H1 (cell line): ENCODE measurements at regions not wholly inside any gene's neighbourhood (a gene's known extent, or its start where the extent isn't known, plus 50 kb on each side); places are given as distances from the start of the nearest gene placed in this dataset.

Experiments used
- CTCF ChIA-PET: fragments of 300-600 bp; sonication (Branson Sonifier 250); formaldehyde crosslinking; loops from one replicate; lab custom pipeline; 2021; ENCODE audit not compliant: partially characterized antibody; lab: Charles Lee
- POLR2A ChIA-PET: fragments of 300-600 bp; sonication (Branson Sonifier 250); formaldehyde crosslinking; loops from one replicate; lab custom pipeline; 2021; ENCODE audit warnings: inconsistent platforms; ENCODE audit not compliant: partially characterized antibody; lab: Charles Lee
- DNase-seq, 2 experiments: peaks; one replicate each; pipeline versions ENCODE4 v3.0.0 to v3.0.0-alpha.2; 2010 to 2022; ENCODE audit warnings: low spot score in 2 of 2, low read depth in 1 of 2, mixed read lengths in 1 of 2
- FAIRE-seq: peaks from 2 replicates; lab custom pipeline; 2011; peaks lifted over from hg19 to GRCh38; lab: Jason Lieb, UNC
- H2AFZ ChIP-seq: 2 replicates; pipeline ENCODE4 v1.8.1; 2012; ENCODE audit warnings: low read length, inconsistent platforms
- H2AK5ac ChIP-seq: 2 replicates; pipeline ENCODE4 v1.6.1; 2013; ENCODE audit warnings: low read depth, low read length
- H2BK120ac ChIP-seq: replicated peaks from 2 replicates; pipeline ENCODE3; 2013; ENCODE audit warnings: low read depth, low read length, inconsistent platforms
- H2BK12ac ChIP-seq: 2 replicates; pipeline ENCODE4 v1.6.1; 2013; ENCODE audit warnings: low read depth, low read length
- H2BK15ac ChIP-seq: 2 replicates; pipeline ENCODE4 v1.6.1; 2013; ENCODE audit warnings: low read length
- H2BK20ac ChIP-seq: 2 replicates; pipeline ENCODE4 v1.6.1; 2013; ENCODE audit warnings: low read length
- H2BK5ac ChIP-seq: 2 replicates; pipeline ENCODE4 v1.6.1; 2013; ENCODE audit warnings: low read depth, low read length
- H3K14ac ChIP-seq: 2 replicates; pipeline ENCODE4 v1.6.1; 2013; ENCODE audit warnings: inconsistent platforms; ENCODE audit not compliant: insufficient read length
- H3K18ac ChIP-seq: 2 replicates; pipeline ENCODE4 v1.6.1; 2013; ENCODE audit warnings: low read length; ENCODE audit errors: extremely low read depth
- H3K23ac ChIP-seq: 2 replicates; pipeline ENCODE4 v1.6.1; 2013; ENCODE audit warnings: inconsistent platforms; ENCODE audit not compliant: insufficient read length
- H3K23me2 ChIP-seq: 2 replicates; pipeline ENCODE4 v1.6.1; 2013; ENCODE audit warnings: low read depth, low read length
- H3K27ac ChIP-seq: 2 replicates; pipeline ENCODE4 v1.6.1; 2011; ENCODE audit warnings: low read depth, low read length, inconsistent platforms
- H3K27me3 ChIP-seq, 4 experiments: replicated peaks in 1 of 4; 1 replicate in 1 of 4; 2 replicates in 3 of 4; pipeline versions ENCODE4 v1.6.1 to v1.8.1; 2011 to 2013; ENCODE audit warnings: low read length in 3 of 4, mild to moderate bottlenecking in 3 of 4, inconsistent platforms in 2 of 4, mixed read lengths in 2 of 4, moderate library complexity in 1 of 4; ENCODE audit not compliant: control insufficient read depth in 3 of 4, insufficient read depth in 3 of 4; ENCODE audit errors: extremely low read depth in 1 of 4
- H3K36me3 ChIP-seq, 4 experiments: 2 replicates each; pipeline versions ENCODE4 v1.6.1 to v1.8.1; 2011 to 2013; ENCODE audit warnings: mild to moderate bottlenecking in 4 of 4, low read length in 3 of 4, moderate library complexity in 2 of 4, control low read depth in 1 of 4, inconsistent platforms in 1 of 4; ENCODE audit not compliant: insufficient read depth in 4 of 4, control insufficient read depth in 2 of 4
- H3K4ac ChIP-seq: replicated peaks from 2 replicates; pipeline ENCODE3; 2013; ENCODE audit warnings: low read length, low read depth, mixed read lengths, inconsistent platforms; ENCODE audit not compliant: insufficient read length
- H3K4me1 ChIP-seq, 4 experiments: replicated peaks in 1 of 4; 1 replicate in 1 of 4; 2 replicates in 3 of 4; pipeline versions ENCODE4 v1.6.1 to v1.8.1; 2011 to 2013; ENCODE audit warnings: low read length in 3 of 4, inconsistent platforms in 2 of 4, mixed read lengths in 1 of 4; ENCODE audit not compliant: insufficient read depth in 4 of 4, control insufficient read depth in 3 of 4
- H3K4me2 ChIP-seq, 2 experiments: 2 replicates each; pipeline versions ENCODE4 v1.6.1 to v1.8.1; 2011 to 2013; ENCODE audit warnings: low read depth in 2 of 2, low read length in 2 of 2, control low read depth in 1 of 2, inconsistent platforms in 1 of 2, mild to moderate bottlenecking in 1 of 2; ENCODE audit not compliant: insufficient read depth in 1 of 2
- H3K4me3 ChIP-seq, 4 experiments: fragments of 200-600, 300-600 bp in 1 of 4; sonication (generic), shearing (Covaris generic), sonication (Bioruptor Twin) in 1 of 4; 2 replicates each; pipeline versions ENCODE4 v1.5.1 to v1.8.1; 2011 to 2016; ENCODE audit warnings: low read length in 4 of 4, low read depth in 3 of 4, control low read depth in 2 of 4, inconsistent platforms in 2 of 4, mild to moderate bottlenecking in 2 of 4, mixed read lengths in 1 of 4, moderate library complexity in 1 of 4; ENCODE audit not compliant: insufficient read depth in 2 of 4; ENCODE audit errors: extremely low read depth in 1 of 4
- H3K56ac ChIP-seq: replicated peaks from 2 replicates; pipeline ENCODE3; 2013; ENCODE audit warnings: low read depth, mild to moderate bottlenecking, mixed read lengths, low read length, inconsistent platforms; ENCODE audit not compliant: insufficient read length
- H3K79me1 ChIP-seq: 2 replicates; pipeline ENCODE4 v1.6.1; 2013; ENCODE audit warnings: low read depth, low read length, control low read depth
- H3K79me2 ChIP-seq, 2 experiments: 2 replicates each; pipeline versions ENCODE4 v1.6.1 to v1.8.1; 2012 to 2013; ENCODE audit warnings: low read length in 2 of 2, mild to moderate bottlenecking in 2 of 2, inconsistent platforms in 1 of 2; ENCODE audit not compliant: insufficient read depth in 2 of 2, control insufficient read depth in 1 of 2
- H3K9ac ChIP-seq, 4 experiments: replicated peaks in 1 of 4; 1 replicate in 1 of 4; 2 replicates in 3 of 4; pipeline versions ENCODE4 v1.6.1 to v1.8.1; 2011 to 2013; ENCODE audit warnings: low read depth in 3 of 4, low read length in 3 of 4, control low read depth in 2 of 4, mild to moderate bottlenecking in 2 of 4, moderate library complexity in 2 of 4, inconsistent platforms in 1 of 4; ENCODE audit errors: extremely low read depth in 1 of 4
- H3K9me3 ChIP-seq, 2 experiments: 2 replicates each; pipeline versions ENCODE4 v1.6.1 to v1.8.1; 2012 to 2013; ENCODE audit warnings: mild to moderate bottlenecking in 2 of 2, moderate library complexity in 2 of 2, control low read depth in 1 of 2, inconsistent platforms in 1 of 2, low read depth in 1 of 2, low read length in 1 of 2, mixed read lengths in 1 of 2; ENCODE audit not compliant: insufficient read depth in 2 of 2
- H4K20me1 ChIP-seq, 2 experiments: replicated peaks in 1 of 2; 2 replicates each; pipeline versions ENCODE3 to v1.8.1; 2011 to 2013; ENCODE audit warnings: inconsistent platforms in 2 of 2, low read length in 2 of 2, mild to moderate bottlenecking in 1 of 2; ENCODE audit not compliant: insufficient read depth in 2 of 2, control insufficient read depth in 1 of 2
- H4K5ac ChIP-seq: 2 replicates; pipeline ENCODE4 v1.6.1; 2013; ENCODE audit warnings: low read length, low read depth, mixed read lengths, inconsistent platforms; ENCODE audit not compliant: insufficient read length
- H4K8ac ChIP-seq: 2 replicates; pipeline ENCODE4 v1.8.0; 2013; ENCODE audit warnings: mild to moderate bottlenecking, moderate library complexity, low read length, inconsistent platforms; ENCODE audit not compliant: insufficient read depth; ENCODE audit errors: extremely low read depth
- H4K91ac ChIP-seq: replicated peaks from 2 replicates; pipeline ENCODE3; 2013; ENCODE audit warnings: low read length, mixed read lengths, inconsistent platforms; ENCODE audit not compliant: insufficient read length
- EP300 ChIP-seq, 2 experiments: IDR thresholded peaks; 1 replicate in 1 of 2; 2 replicates in 1 of 2; pipeline ENCODE4 v1.6.1; 2011 to 2012; ENCODE audit warnings: low read depth in 2 of 2, low read length in 2 of 2, mild to moderate bottlenecking in 2 of 2, borderline replicate concordance in 1 of 2, inconsistent platforms in 1 of 2, moderate library complexity in 1 of 2
- WGBS, 2 experiments: shearing (Covaris generic) in 1 of 2; methylation state at CpG; one replicate each; pipeline versions ENCODE4 v1.1.6 to v1.1.7; 2013 to 2015; ENCODE audit warnings: low lambda C conversion rate in 2 of 2, mixed read lengths in 2 of 2, inconsistent platforms in 1 of 2, low coverage in 1 of 2, missing lambda C conversion rate in 1 of 2; ENCODE audit not compliant: insufficient replicate concordance in 2 of 2, insufficient coverage in 1 of 2, insufficient read length in 1 of 2; ENCODE audit errors: extremely low coverage in 1 of 2, missing lambda C conversion rate in 1 of 2; 5-methylcytosine and 5-hydroxymethylcytosine counted together

DNA sequence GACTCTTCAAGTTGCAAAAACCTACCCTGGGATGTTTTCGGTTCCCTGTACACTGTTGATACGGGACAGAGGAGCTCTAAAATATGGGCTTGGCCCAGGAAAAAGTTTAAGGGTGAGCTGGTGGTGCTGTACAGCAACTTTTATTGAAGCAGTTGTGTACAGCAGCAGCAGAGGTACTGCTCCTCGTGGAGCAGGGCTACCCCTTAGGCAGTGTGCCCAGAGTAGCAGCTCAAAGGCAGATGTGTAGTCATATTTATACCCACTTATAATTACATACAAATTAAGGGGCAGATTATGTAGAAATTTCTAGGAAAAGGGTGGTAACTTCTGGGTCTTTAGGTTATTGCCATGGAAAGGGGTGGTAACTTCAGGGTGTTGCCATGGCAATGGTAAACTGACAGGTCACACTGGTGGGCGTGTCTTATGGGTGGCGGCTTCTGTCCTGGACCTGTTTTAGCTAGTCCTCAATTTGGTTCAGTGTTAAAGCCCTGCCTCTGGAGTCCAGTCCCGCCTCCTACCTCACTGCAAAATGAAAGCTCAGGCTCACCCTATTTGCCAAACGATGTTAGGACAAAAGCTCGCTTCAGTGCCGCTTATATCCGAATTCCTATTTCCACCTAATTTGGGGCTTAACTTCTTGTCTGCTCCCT is 203.2 kb downstream of the ETAA1 start:
- no peak overlapping the region for H4K91ac ChIP-seq
- no peak overlapping the region for H3K4me3 ChIP-seq
- H3K56ac ChIP-seq, result no peak overlapping the region
- H2BK20ac ChIP-seq, result no peak overlapping the region
- H3K27me3 ChIP-seq, result no peaks in the 10 kb centered on the region
- no peaks in the 10 kb centered on the region for H4K20me1 ChIP-seq
- H3K79me1 ChIP-seq, result no peaks in the 10 kb centered on the region
- DNase-seq, result peak in 1 of 2 experiments; percentile 77
- no peaks in the 10 kb centered on the region for H3K4me1 ChIP-seq
- POLR2A ChIA-PET, result no interaction called here
- no peak for TF ChIP-seq EP300 (IDR thresholded peaks at IDR 0.05; ENCODE audit: borderline replicate concordance in 1 of 2, low read depth in 2 of 2, low read length in 2 of 2)
- H3K4ac ChIP-seq, result no peak overlapping the region
- H2BK12ac ChIP-seq, result no peak overlapping the region
- H2BK120ac ChIP-seq, result no peak overlapping the region
- H3K14ac ChIP-seq, result no peak overlapping the region
- H3K36me3 ChIP-seq, result no peaks in the 10 kb centered on the region
- no peak overlapping the region for H2BK5ac ChIP-seq
- no peak overlapping the region for H3K9ac ChIP-seq
- H2AK5ac ChIP-seq, result no peak overlapping the region
- no peak overlapping the region for H2BK15ac ChIP-seq
- H3K23me2 ChIP-seq, result no peaks in the 10 kb centered on the region
- H2AFZ ChIP-seq, result no peak overlapping the region
- H3K18ac ChIP-seq, result no peak overlapping the region
- FAIRE-seq, result peak; percentile 79
- H3K27ac ChIP-seq, result no peak overlapping the region
- WGBS, 2 experiments, result 69% methylated on average over 10 of the region's 10 CpGs; no CpG with 5 or more reads in 1 of the 2 experiments
- CTCF ChIA-PET, result interaction anchor here (0.7 to 1.5 kb wide), 3 partner anchors 21 to 169 kb away, joined by 3 to 4 read pairs (median 4); no protein-coding TSS in a partner anchor
- H3K23ac ChIP-seq, result no peak overlapping the region
- no peak overlapping the region for H3K4me2 ChIP-seq
- no peak overlapping the region for H4K8ac ChIP-seq
- H3K79me2 ChIP-seq, result no peaks in the 10 kb centered on the region
- H4K5ac ChIP-seq, result no peak overlapping the region
- no peaks in the 10 kb centered on the region for H3K9me3 ChIP-seq
